IMR-90 (cell line): ENCODE measurements at regions not wholly inside any gene's neighbourhood (a gene's known extent, or its start where the extent isn't known, plus 50 kb on each side); places are given as distances from the start of the nearest gene placed in this dataset.

Experiments
- ATAC-seq: fragments of 200-7000 bp; cut with Tn5 transposase; 2 replicates; pipeline ENCODE4 v1.9.1; 2020; ENCODE audit warnings: low read depth, mild to moderate bottlenecking, moderate library complexity
- BruUV-seq: library from RNA; stranded (reverse); fragments of 400-500 nt; replicated peaks from 2 replicates; lab custom pipeline; 2021; lab: Mats Ljungman, UMichigan
- CTCF ChIA-PET: fragments of 300-600 bp; formaldehyde crosslinking; extraction: SDS; loops from one replicate; lab custom pipeline; 2021; ENCODE audit warnings: antibody characterized with exemption; lab: Yijun Ruan, JAX
- POLR2A ChIA-PET: fragments of 300-600 bp; sonication (Branson Sonifier 250); formaldehyde crosslinking; loops from one replicate; lab custom pipeline; 2022; ENCODE audit warnings: antibody characterized with exemption; ENCODE audit not compliant: unreplicated experiment; lab: Charles Lee
- DNase-seq: peaks from one replicate; pipeline ENCODE4 v3.0.0; 2013
- H2AFZ ChIP-seq: replicated peaks from 2 replicates; pipeline ENCODE3; 2013; ENCODE audit warnings: low read length, mild to moderate bottlenecking; ENCODE audit not compliant: poor library complexity
- H2AK5ac ChIP-seq: 2 replicates; pipeline ENCODE4 v1.6.1; 2013; ENCODE audit warnings: low read depth, low read length, inconsistent platforms
- H2AK9ac ChIP-seq: replicated peaks from 2 replicates; pipeline ENCODE3; 2013; ENCODE audit warnings: mild to moderate bottlenecking, low read depth, low read length, moderate library complexity; ENCODE audit not compliant: poor library complexity
- H2BK120ac ChIP-seq: 2 replicates; pipeline ENCODE4 v1.6.1; 2013; ENCODE audit warnings: low read depth, low read length, inconsistent platforms
- H2BK15ac ChIP-seq: 3 replicates; pipeline ENCODE4 v1.6.1; 2013; ENCODE audit warnings: low read depth, low read length, inconsistent platforms
- H2BK20ac ChIP-seq: 2 replicates; pipeline ENCODE4 v1.6.1; 2013; ENCODE audit warnings: low read depth, mild to moderate bottlenecking, inconsistent platforms, low read length, moderate library complexity
- H2BK5ac ChIP-seq: 2 replicates; pipeline ENCODE4 v1.6.1; 2013; ENCODE audit warnings: mild to moderate bottlenecking, low read depth, low read length, inconsistent platforms; ENCODE audit not compliant: poor library complexity, severe bottlenecking
- H3K14ac ChIP-seq: replicated peaks from 2 replicates; pipeline ENCODE4 v1.6.1; 2013; ENCODE audit warnings: low read depth, low read length, inconsistent platforms
- H3K18ac ChIP-seq: 2 replicates; pipeline ENCODE4 v1.6.1; 2013; ENCODE audit warnings: low read depth, low read length, control low read depth
- H3K23ac ChIP-seq: 2 replicates; pipeline ENCODE4 v1.6.1; 2013; ENCODE audit warnings: low read depth, low read length, inconsistent platforms
- H3K27ac ChIP-seq: 2 replicates; pipeline ENCODE4 v1.5.1; 2013; ENCODE audit warnings: mild to moderate bottlenecking, control low read depth, low read length; ENCODE audit not compliant: insufficient read depth
- H3K27me3 ChIP-seq: 2 replicates; pipeline ENCODE4 v1.6.1; 2013; ENCODE audit warnings: low read length; ENCODE audit not compliant: control insufficient read depth, insufficient read depth
- H3K36me3 ChIP-seq: 2 replicates; pipeline ENCODE4 v1.6.1; 2013; ENCODE audit warnings: low read length, mixed read lengths; ENCODE audit not compliant: control insufficient read depth, insufficient read depth
- H3K4ac ChIP-seq: 2 replicates; pipeline ENCODE4 v1.6.1; 2013; ENCODE audit warnings: low read depth, low read length, inconsistent platforms
- H3K4me1 ChIP-seq: 2 replicates; pipeline ENCODE4 v1.6.1; 2013; ENCODE audit warnings: low read length, mixed read lengths; ENCODE audit not compliant: control insufficient read depth, insufficient read depth
- H3K4me2 ChIP-seq: 2 replicates; pipeline ENCODE4 v1.6.1; 2013; ENCODE audit warnings: low read depth, mild to moderate bottlenecking, control low read depth, low read length, moderate library complexity
- H3K4me3 ChIP-seq: 2 replicates; pipeline ENCODE4 v1.5.1; 2013; ENCODE audit warnings: low read depth, mild to moderate bottlenecking, control low read depth, low read length, moderate library complexity; ENCODE audit not compliant: insufficient read depth
- H3K56ac ChIP-seq: 2 replicates; pipeline ENCODE4 v1.6.1; 2013; ENCODE audit warnings: low read length, inconsistent platforms; ENCODE audit not compliant: insufficient read depth; ENCODE audit errors: extremely low read depth
- H3K79me1 ChIP-seq, 2 experiments: 2 replicates each; pipeline ENCODE4 v1.6.1; 2013; ENCODE audit warnings: low read length in 2 of 2, inconsistent platforms in 1 of 2, low read depth in 1 of 2
- H3K9ac ChIP-seq: 2 replicates; pipeline ENCODE4 v1.6.1; 2013; ENCODE audit warnings: low read depth, low read length, control low read depth
- H3K9me1 ChIP-seq: 2 replicates; pipeline ENCODE4 v1.6.1; 2013; ENCODE audit warnings: low read length, inconsistent platforms; ENCODE audit not compliant: insufficient read depth
- H3K9me3 ChIP-seq: 2 replicates; pipeline ENCODE4 v1.6.1; 2013; ENCODE audit warnings: low read length; ENCODE audit not compliant: control insufficient read depth, insufficient read depth
- H4K20me1 ChIP-seq: 2 replicates; pipeline ENCODE4 v1.6.1; 2013; ENCODE audit warnings: low read length, inconsistent platforms; ENCODE audit not compliant: insufficient read depth
- H4K5ac ChIP-seq: 2 replicates; pipeline ENCODE4 v1.6.1; 2013; ENCODE audit warnings: mild to moderate bottlenecking, low read depth, low read length, control low read depth
- H4K8ac ChIP-seq, 2 experiments: 2 replicates each; pipeline ENCODE4 v1.6.1; 2013; ENCODE audit warnings: low read depth in 2 of 2, low read length in 2 of 2, control low read depth in 1 of 2, inconsistent platforms in 1 of 2
- H4K91ac ChIP-seq: 2 replicates; pipeline ENCODE4 v1.6.1; 2013; ENCODE audit warnings: low read depth, low read length, inconsistent platforms; ENCODE audit not compliant: insufficient read depth
- CHD1 ChIP-seq: IDR thresholded peaks from 2 replicates; pipeline ENCODE4 v1.6.1; 2012; ENCODE audit warnings: low read depth, low read length, improper control_type of control experiment
- RCOR1 ChIP-seq: IDR thresholded peaks from 2 replicates; pipeline ENCODE4 v1.6.1; 2012; ENCODE audit warnings: mild to moderate bottlenecking, low read length, improper control_type of control experiment; ENCODE audit not compliant: insufficient replicate concordance
- WGBS, 2 experiments: methylation state at CpG; one replicate each; pipeline versions ENCODE4 v1.1.5 to v1.1.7; 2013; ENCODE audit warnings: missing lambda C conversion rate in 2 of 2; ENCODE audit not compliant: insufficient read length in 1 of 2; ENCODE audit errors: extremely low coverage in 2 of 2; 5-methylcytosine and 5-hydroxymethylcytosine counted together
- dilution Hi-C: fragments of 300-500 bp; cut with HindIII; formaldehyde crosslinking; loops from one replicate; pipeline ENCODE4 v1.14.3; 2018; ENCODE audit warnings: low sequenced_read_pairs; ENCODE audit not compliant: unreplicated experiment
- in situ Hi-C: fragments of 300-500 bp; cut with MboI; formaldehyde crosslinking; loops from 3 replicates; pipeline ENCODE4 v1.14.3; 2019; ENCODE audit warnings: low sequenced_read_pairs, inconsistent platforms, mixed read lengths
- intact Hi-C: fragments of 100-400 bp; cut with micrococcal nuclease; formaldehyde crosslinking; loops from 2 replicates; pipeline ENCODE4 v1.10.0; 2022

- Histone ChIP-seq H2AK5ac (no peak overlapping the region), H3K9me3 (peaks cover 12% of the 10 kb centered on the region), H2BK15ac (no peak overlapping the region), H2AK9ac (no peak overlapping the region), H2BK20ac (no peak overlapping the region), H3K18ac (no peak overlapping the region), H3K27ac (no peak overlapping the region), H3K27me3 (no peaks in the 10 kb centered on the region), H2BK120ac (no peak overlapping the region), H4K20me1 (no peaks in the 10 kb centered on the region), H3K36me3 (no peaks in the 10 kb centered on the region), H3K4me3 (no peak overlapping the region), H3K79me1 (no peaks in the 10 kb centered on the region), H4K5ac (no peak overlapping the region), H3K4me1 (no peaks in the 10 kb centered on the region), H3K23ac (no peak overlapping the region), H3K14ac (no peak overlapping the region), H3K9ac (no peak overlapping the region), H3K56ac (no peak overlapping the region), H3K9me1 (no peaks in the 10 kb centered on the region), H3K4me2 (no peak overlapping the region), H2AFZ (no peak overlapping the region), H4K91ac (no peak overlapping the region), H2BK5ac (no peak overlapping the region), H4K8ac (no peak overlapping the region), H3K4ac (no peak overlapping the region)
- POLR2A ChIA-PET = interaction anchor here (0.6 kb wide), 2 partner anchors 56 to 127 kb away, joined by 3 to 4 read pairs; no protein-coding TSS in a partner anchor
- DNase-seq (no peak), ATAC-seq (no peak)
- no TSS peak for BruUV-seq
- in situ Hi-C loops (no loop called here), dilution Hi-C loops (no loop called here), intact Hi-C loops (no loop called here)
- CTCF ChIA-PET = no interaction called here
- 79% methylated on average over 6 of the region's 9 CpGs; no CpG with 5 or more reads in 1 of the 2 experiments for WGBS, 2 experiments
- TF ChIP-seq RCOR1 = no peak
- no peak for TF ChIP-seq CHD1
Measured at GRCh38 chr4:163948920-163949455, 454.5 kb downstream of the TMA16 start.
